ENCODE measurements at regions not wholly inside any gene's neighbourhood (a gene's known extent, or its start where the extent isn't known, plus 50 kb on each side); places are given as distances from the start of the nearest gene placed in this dataset.

DNA sequence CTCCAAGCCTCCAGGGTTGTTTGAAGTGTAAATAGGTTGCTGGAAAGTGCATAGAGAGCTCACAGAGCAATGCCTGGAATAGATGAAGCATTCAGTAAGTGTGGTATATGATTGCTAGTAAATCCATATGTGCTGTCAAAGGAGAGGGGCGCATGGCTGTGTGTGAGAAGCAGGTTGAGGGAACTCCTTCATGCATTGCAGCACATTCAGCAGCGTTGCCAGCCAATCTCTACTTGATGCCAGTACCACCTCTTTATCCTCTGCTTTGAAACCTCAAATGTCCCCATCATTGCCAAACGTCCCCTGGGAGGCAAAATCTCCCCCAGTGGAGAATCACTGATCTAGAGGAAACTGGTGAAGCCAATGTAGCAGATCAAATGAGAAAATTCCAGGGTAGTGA is 82.7 kb upstream of the RALGAPA2 start:
- Histone ChIP-seq H3K4me2 (no peak overlapping the region), H3K9me3 (no peaks in the 10 kb centered on the region), H3K4me3 (no peak overlapping the region), H3K27ac (no peak overlapping the region), H3K4me1 (no peaks in the 10 kb centered on the region)
- ATAC-seq (no peak), FAIRE-seq (no peak), DNase-seq (ENCODE audit: low read depth in 1 of 2, low spot score in 1 of 2) (no peak)
- CTCF ChIA-PET: interaction anchor here (0.6 to 2.6 kb wide), 6 partner anchors 9 to 441 kb away, joined by 3 to 6 read pairs (median 4); no protein-coding TSS in a partner anchor
- TF ChIP-seq JUNB (IDR thresholded peaks at IDR 0.05): no peak
- no peak for TF ChIP-seq POLR2A (IDR thresholded peaks at IDR 0.05; ENCODE audit: low read length)
- no peak for TF ChIP-seq PHF8 (IDR thresholded peaks at IDR 0.05; ENCODE audit: borderline replicate concordance, low read depth)
- TF ChIP-seq RCOR1 (IDR thresholded peaks at IDR 0.05; ENCODE audit: low read depth, low read length): no peak
- no peak for TF ChIP-seq HDAC2 (IDR thresholded peaks at IDR 0.05)
- no peak for TF ChIP-seq CBX8 (IDR thresholded peaks at IDR 0.05)
- TF ChIP-seq ZNF302 (CRISPR knock-in tag; IDR thresholded peaks at IDR 0.05): no peak
- TF ChIP-seq RARB (CRISPR knock-in tag; IDR thresholded peaks at IDR 0.05): no peak
- no peak for TF ChIP-seq BCL3 (IDR thresholded peaks at IDR 0.05)
- no peak for TF ChIP-seq FOXS1 (CRISPR knock-in tag; IDR thresholded peaks at IDR 0.05)
- TF ChIP-seq, protein P1, sequence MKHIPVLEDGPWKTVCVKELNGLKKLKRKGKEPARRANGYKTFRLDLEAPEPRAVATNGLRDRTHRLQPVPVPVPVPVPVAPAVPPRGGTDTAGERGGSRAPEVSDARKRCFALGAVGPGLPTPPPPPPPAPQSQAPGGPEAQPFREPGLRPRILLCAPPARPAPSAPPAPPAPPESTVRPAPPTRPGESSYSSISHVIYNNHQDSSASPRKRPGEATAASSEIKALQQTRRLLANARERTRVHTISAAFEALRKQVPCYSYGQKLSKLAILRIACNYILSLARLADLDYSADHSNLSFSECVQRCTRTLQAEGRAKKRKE (CRISPR knock-in tag; IDR thresholded peaks at IDR 0.05; ENCODE audit: low read depth): no peak
- TF ChIP-seq, protein P2, sequence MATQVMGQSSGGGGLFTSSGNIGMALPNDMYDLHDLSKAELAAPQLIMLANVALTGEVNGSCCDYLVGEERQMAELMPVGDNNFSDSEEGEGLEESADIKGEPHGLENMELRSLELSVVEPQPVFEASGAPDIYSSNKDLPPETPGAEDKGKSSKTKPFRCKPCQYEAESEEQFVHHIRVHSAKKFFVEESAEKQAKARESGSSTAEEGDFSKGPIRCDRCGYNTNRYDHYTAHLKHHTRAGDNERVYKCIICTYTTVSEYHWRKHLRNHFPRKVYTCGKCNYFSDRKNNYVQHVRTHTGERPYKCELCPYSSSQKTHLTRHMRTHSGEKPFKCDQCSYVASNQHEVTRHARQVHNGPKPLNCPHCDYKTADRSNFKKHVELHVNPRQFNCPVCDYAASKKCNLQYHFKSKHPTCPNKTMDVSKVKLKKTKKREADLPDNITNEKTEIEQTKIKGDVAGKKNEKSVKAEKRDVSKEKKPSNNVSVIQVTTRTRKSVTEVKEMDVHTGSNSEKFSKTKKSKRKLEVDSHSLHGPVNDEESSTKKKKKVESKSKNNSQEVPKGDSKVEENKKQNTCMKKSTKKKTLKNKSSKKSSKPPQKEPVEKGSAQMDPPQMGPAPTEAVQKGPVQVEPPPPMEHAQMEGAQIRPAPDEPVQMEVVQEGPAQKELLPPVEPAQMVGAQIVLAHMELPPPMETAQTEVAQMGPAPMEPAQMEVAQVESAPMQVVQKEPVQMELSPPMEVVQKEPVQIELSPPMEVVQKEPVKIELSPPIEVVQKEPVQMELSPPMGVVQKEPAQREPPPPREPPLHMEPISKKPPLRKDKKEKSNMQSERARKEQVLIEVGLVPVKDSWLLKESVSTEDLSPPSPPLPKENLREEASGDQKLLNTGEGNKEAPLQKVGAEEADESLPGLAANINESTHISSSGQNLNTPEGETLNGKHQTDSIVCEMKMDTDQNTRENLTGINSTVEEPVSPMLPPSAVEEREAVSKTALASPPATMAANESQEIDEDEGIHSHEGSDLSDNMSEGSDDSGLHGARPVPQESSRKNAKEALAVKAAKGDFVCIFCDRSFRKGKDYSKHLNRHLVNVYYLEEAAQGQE (IDR thresholded peaks at IDR 0.05): no peak
- TF ChIP-seq ZSCAN20 (CRISPR knock-in tag; IDR thresholded peaks at IDR 0.05): no peak
- TF ChIP-seq CEBPB (IDR thresholded peaks at IDR 0.05): no peak
- no peak for TF ChIP-seq PBX3 (IDR thresholded peaks at IDR 0.05)
- TF ChIP-seq RAD21 (conservative IDR thresholded peaks at IDR 0.05 in 1 of 2, IDR thresholded peaks at IDR 0.05 in 1 of 2): no peak
- POLR2A ChIA-PET: no interaction called here
- 8% methylated on average over 3 of the region's 3 CpGs for WGBS (ENCODE audit: missing lambda C conversion rate)

GRCh38 chr20:20793591-20793990 is 81.1 kb upstream of the RALGAPA2 start:
- Histone ChIP-seq H3K27ac (no peak overlapping the region), H3K4me1 (no peaks in the 10 kb centered on the region), H3K4me3 (no peak overlapping the region), H3K9me3 (no peaks in the 10 kb centered on the region), H3K4me2 (no peak overlapping the region)
- WGBS (ENCODE audit: missing lambda C conversion rate): 28% methylated on average over 2 of the region's 2 CpGs
- DNase-seq (ENCODE audit: low read depth in 1 of 2, low spot score in 1 of 2): no peak
- no peak for TF ChIP-seq ZNF302 (CRISPR knock-in tag; IDR thresholded peaks at IDR 0.05)
- TF ChIP-seq CBX8 (IDR thresholded peaks at IDR 0.05): no peak
- no peak for TF ChIP-seq HOXB5 (CRISPR knock-in tag; IDR thresholded peaks at IDR 0.05)
- TF ChIP-seq, protein P1 (CRISPR knock-in tag; IDR thresholded peaks at IDR 0.05; ENCODE audit: low read depth): no peak
- no peak for TF ChIP-seq NR3C1 (IDR thresholded peaks at IDR 0.05)
- TF ChIP-seq BCL3 (IDR thresholded peaks at IDR 0.05): no peak
- TF ChIP-seq, protein P3, sequence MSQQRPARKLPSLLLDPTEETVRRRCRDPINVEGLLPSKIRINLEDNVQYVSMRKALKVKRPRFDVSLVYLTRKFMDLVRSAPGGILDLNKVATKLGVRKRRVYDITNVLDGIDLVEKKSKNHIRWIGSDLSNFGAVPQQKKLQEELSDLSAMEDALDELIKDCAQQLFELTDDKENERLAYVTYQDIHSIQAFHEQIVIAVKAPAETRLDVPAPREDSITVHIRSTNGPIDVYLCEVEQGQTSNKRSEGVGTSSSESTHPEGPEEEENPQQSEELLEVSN (IDR thresholded peaks at IDR 0.05; ENCODE audit: borderline replicate concordance, low read depth): no peak
- no peak for TF ChIP-seq POLR2AphosphoS2 (conservative IDR thresholded peaks at IDR 0.05; ENCODE audit: low read length)
- TF ChIP-seq, protein P4, sequence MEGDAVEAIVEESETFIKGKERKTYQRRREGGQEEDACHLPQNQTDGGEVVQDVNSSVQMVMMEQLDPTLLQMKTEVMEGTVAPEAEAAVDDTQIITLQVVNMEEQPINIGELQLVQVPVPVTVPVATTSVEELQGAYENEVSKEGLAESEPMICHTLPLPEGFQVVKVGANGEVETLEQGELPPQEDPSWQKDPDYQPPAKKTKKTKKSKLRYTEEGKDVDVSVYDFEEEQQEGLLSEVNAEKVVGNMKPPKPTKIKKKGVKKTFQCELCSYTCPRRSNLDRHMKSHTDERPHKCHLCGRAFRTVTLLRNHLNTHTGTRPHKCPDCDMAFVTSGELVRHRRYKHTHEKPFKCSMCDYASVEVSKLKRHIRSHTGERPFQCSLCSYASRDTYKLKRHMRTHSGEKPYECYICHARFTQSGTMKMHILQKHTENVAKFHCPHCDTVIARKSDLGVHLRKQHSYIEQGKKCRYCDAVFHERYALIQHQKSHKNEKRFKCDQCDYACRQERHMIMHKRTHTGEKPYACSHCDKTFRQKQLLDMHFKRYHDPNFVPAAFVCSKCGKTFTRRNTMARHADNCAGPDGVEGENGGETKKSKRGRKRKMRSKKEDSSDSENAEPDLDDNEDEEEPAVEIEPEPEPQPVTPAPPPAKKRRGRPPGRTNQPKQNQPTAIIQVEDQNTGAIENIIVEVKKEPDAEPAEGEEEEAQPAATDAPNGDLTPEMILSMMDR (IDR thresholded peaks at IDR 0.05): no peak
- no peak for TF ChIP-seq HDAC2 (IDR thresholded peaks at IDR 0.05)
- no peak for TF ChIP-seq ESRRA (IDR thresholded peaks at IDR 0.05; ENCODE audit: borderline replicate concordance, low read length)
- no peak for TF ChIP-seq RFX5 (IDR thresholded peaks at IDR 0.05)
- TF ChIP-seq HEYL (CRISPR knock-in tag; IDR thresholded peaks at IDR 0.05): no peak
- CTCF ChIA-PET: interaction anchor here (1.2 to 2.6 kb wide), 5 partner anchors 10 to 442 kb away, joined by 4 to 6 read pairs (median 4); no protein-coding TSS in a partner anchor
- no peak for FAIRE-seq
- no peak; a peak in 1 of 6 replicates for ATAC-seq
- POLR2A ChIA-PET: no interaction called here
